ENCODE measurements at regions not wholly inside any gene's neighbourhood (a gene's known extent, or its start where the extent isn't known, plus 50 kb on each side); places are given as distances from the start of the nearest gene placed in this dataset.

GRCh38 chr11:43549624-43550023, 130.9 kb upstream of the HSD17B12 start:
- Histone ChIP-seq H3K36me3 (no peaks in the 10 kb centered on the region), H3K27ac (no peak overlapping the region), H3K4me1 (peaks cover 9% of the 10 kb centered on the region), H3K27me3 (peaks cover 64% of the 10 kb centered on the region), H3K4me3 (no peak overlapping the region), H3K9me3 (no peaks in the 10 kb centered on the region)
- no peak for TF ChIP-seq EP300 (IDR thresholded peaks at IDR 0.05)
- TF ChIP-seq POLR2A (IDR thresholded peaks at IDR 0.05): no peak
- TF ChIP-seq CTCF (IDR thresholded peaks at IDR 0.05): no peak
- no peak for TF ChIP-seq POLR2AphosphoS5 (IDR thresholded peaks at IDR 0.05)
- no peak for DNase-seq (ENCODE audit: low spot score in 2 of 2)
- WGBS: 71% methylated on average over 6 of the region's 6 CpGs

- H3K27ac ChIP-seq: no peak overlapping the region
- no peaks in the 10 kb centered on the region for H3K9me3 ChIP-seq
- H3K4me1 ChIP-seq: peaks cover 10% of the 10 kb centered on the region
- peaks cover 73% of the 10 kb centered on the region for H3K27me3 ChIP-seq
- no peak for TF ChIP-seq CTCF (IDR thresholded peaks at IDR 0.05)
- TF ChIP-seq EP300 (IDR thresholded peaks at IDR 0.05): no peak
- no peak for TF ChIP-seq POLR2A (IDR thresholded peaks at IDR 0.05)
- TF ChIP-seq POLR2AphosphoS5 (IDR thresholded peaks at IDR 0.05): no peak
- no peak for DNase-seq (ENCODE audit: low spot score in 2 of 2)
- 84% methylated on average over 4 of the region's 4 CpGs for WGBS
- no peaks in the 10 kb centered on the region for H3K36me3 ChIP-seq
- no peak overlapping the region for H3K4me3 ChIP-seq
Observed at GRCh38 chr11:43550714-43551113, 129.8 kb upstream of the HSD17B12 start.

DNA sequence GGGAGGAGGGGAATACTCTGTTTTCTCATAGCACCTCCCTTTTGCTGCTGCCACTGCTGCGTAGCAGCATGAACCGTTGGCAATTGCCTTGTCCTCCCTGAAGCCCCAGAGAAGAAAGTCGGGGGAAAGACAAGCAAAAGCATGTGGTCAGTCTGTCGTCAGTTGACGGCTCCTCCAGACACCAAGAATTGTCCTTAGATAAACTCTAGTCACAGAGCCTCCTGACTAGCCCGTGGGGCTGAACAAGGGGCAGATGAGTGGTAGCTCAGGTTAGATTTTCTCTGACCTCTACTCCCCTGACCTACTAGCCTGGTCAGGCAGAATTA, 126.4 kb upstream of the HSD17B12 start:
- Histone ChIP-seq H3K9me3 (no peaks in the 10 kb centered on the region), H3K36me3 (no peaks in the 10 kb centered on the region), H3K4me1 (peaks cover 15% of the 10 kb centered on the region), H3K27ac (no peak overlapping the region), H3K4me3 (no peak overlapping the region), H3K27me3 (peaks cover 70% of the 10 kb centered on the region)
- TF ChIP-seq EP300 (IDR thresholded peaks at IDR 0.05) (no peak), CTCF (IDR thresholded peaks at IDR 0.05) (no peak), POLR2AphosphoS5 (IDR thresholded peaks at IDR 0.05) (no peak), POLR2A (IDR thresholded peaks at IDR 0.05) (no peak)
- DNase-seq (ENCODE audit: low spot score in 2 of 2): no peak
- 51% methylated on average over 6 of the region's 6 CpGs for WGBS

DNA sequence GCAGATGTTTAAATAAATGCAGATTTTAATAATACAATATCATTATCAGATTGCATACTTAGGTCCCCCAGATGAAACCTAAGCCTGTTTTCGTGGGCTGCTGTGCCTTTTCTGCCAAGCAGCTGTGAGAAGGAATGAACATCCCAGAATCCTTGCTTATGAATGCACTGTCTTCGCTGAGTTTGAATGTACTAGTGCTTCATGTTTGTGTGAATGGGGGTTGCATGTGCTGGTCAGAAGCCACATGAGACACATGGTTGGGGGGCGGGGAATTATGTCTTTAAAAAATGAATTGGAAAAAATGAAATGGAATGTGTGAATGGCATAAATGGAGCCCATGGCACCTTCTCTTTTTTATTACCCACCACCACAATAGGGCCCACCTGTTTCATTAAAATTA, 125.4 kb upstream of the HSD17B12 start:
- TF ChIP-seq CTCF (IDR thresholded peaks at IDR 0.05): no peak
- TF ChIP-seq POLR2AphosphoS5 (IDR thresholded peaks at IDR 0.05): no peak
- TF ChIP-seq POLR2A (IDR thresholded peaks at IDR 0.05): no peak
- no peak for TF ChIP-seq EP300 (IDR thresholded peaks at IDR 0.05)
- H3K27ac ChIP-seq: no peak overlapping the region
- H3K27me3 ChIP-seq: peaks cover 75% of the 10 kb centered on the region
- H3K4me1 ChIP-seq: peaks cover 15% of the 10 kb centered on the region
- 43% methylated on average over 3 of the region's 3 CpGs for WGBS
- no peak overlapping the region for H3K4me3 ChIP-seq
- no peak for DNase-seq (ENCODE audit: low spot score in 2 of 2)
- H3K9me3 ChIP-seq: no peaks in the 10 kb centered on the region
- no peaks in the 10 kb centered on the region for H3K36me3 ChIP-seq

GRCh38 chr11:43555816-43556611, 124.5 kb upstream of the HSD17B12 start:
- Histone ChIP-seq H3K27ac (no peak overlapping the region), H3K27me3 (peaks cover 78% of the 10 kb centered on the region), H3K4me1 (peaks cover 15% of the 10 kb centered on the region), H3K9me3 (no peaks in the 10 kb centered on the region), H3K36me3 (no peaks in the 10 kb centered on the region), H3K4me3 (no peak overlapping the region)
- no peak for TF ChIP-seq EP300 (IDR thresholded peaks at IDR 0.05)
- TF ChIP-seq POLR2A (IDR thresholded peaks at IDR 0.05): no peak
- TF ChIP-seq POLR2AphosphoS5 (IDR thresholded peaks at IDR 0.05): no peak
- TF ChIP-seq CTCF (IDR thresholded peaks at IDR 0.05): no peak
- WGBS: 11% methylated on average over 14 of the region's 14 CpGs
- DNase-seq (ENCODE audit: low spot score in 2 of 2): no peak

All from suprapubic skin (tissue), 4 donors.